ENCODE measurements at regions not wholly inside any gene's neighbourhood (a gene's known extent, or its start where the extent isn't known, plus 50 kb on each side); places are given as distances from the start of the nearest gene placed in this dataset.

GRCh38 chr7:41779918-41780317 lies 77.0 kb upstream of the INHBA start:
- no peaks in the 10 kb centered on the region for H3K27me3 ChIP-seq (ENCODE audit: control insufficient read depth in 2 of 2, insufficient read depth in 2 of 2, low read length in 2 of 2)
- no CpG with 5 or more reads among the region's 2 CpGs for WGBS (ENCODE audit: insufficient coverage)
- H3K36me3 ChIP-seq (replicated peaks in 1 of 2; ENCODE audit: control insufficient read depth in 1 of 2, insufficient read depth in 2 of 2, low read length in 2 of 2): no peaks in the 10 kb centered on the region
- H3K4me2 ChIP-seq (replicated peaks; ENCODE audit: extremely low read depth, low read length, poor library complexity, severe bottlenecking): peak overlapping the region; percentile 50
- Mint-ChIP-seq H3K27me3 (ENCODE audit: low read depth in 3 of 3) (peaks cover 0 to 3% (median 0%) of the 10 kb centered on the region in 3 donors), H3K4me1 (peaks cover 45% of the 10 kb centered on the region), H3K27ac (peak overlapping the region; percentile 92 to 98 (median 95)), H3K36me3 (peaks cover 3 to 4% of the 10 kb centered on the region in 2 donors), H3K4me3 (peak overlapping the region in 1 of 2 donors; percentile 51), H3K9me3 (peaks cover 0 to 6% (median 3%) of the 10 kb centered on the region in 7 donors)
- no peak overlapping the region for H2AFZ ChIP-seq (ENCODE audit: insufficient read depth, low read depth, low read length, poor library complexity, severe bottlenecking)
- peak overlapping the region in 1 of 3 experiments; percentile 35 for H3K4me3 ChIP-seq (replicated peaks in 1 of 3; ENCODE audit: low read depth in 2 of 3, low read length in 3 of 3)
- TF ChIP-seq CTCF (IDR thresholded peaks at IDR 0.05): no peak
- H3K27ac ChIP-seq (ENCODE audit: low read depth in 1 of 2, low read length in 2 of 2): peak overlapping the region; percentile 76 to 88
- H3K4me1 ChIP-seq (ENCODE audit: control insufficient read depth in 1 of 2, insufficient read depth in 2 of 2, low read length in 2 of 2): peaks cover 42 to 45% of the 10 kb centered on the region in 2 donors
- no peaks in the 10 kb centered on the region for H4K20me1 ChIP-seq (ENCODE audit: insufficient read depth, low read length)
- intact Hi-C loops (cut with micrococcal nuclease): loop anchor here (5.0 to 10.0 kb wide), 4 partner anchors 73 to 107 kb away; partner anchors contain the start of gene INHBA (in 1 of the 2)
- peak; percentile 68 to 88 (median 80) for DNase-seq
- no peak overlapping the region for H3K9ac ChIP-seq (ENCODE audit: insufficient read depth, low read length, poor library complexity, severe bottlenecking)
- no peaks in the 10 kb centered on the region for H3K79me2 ChIP-seq (ENCODE audit: insufficient read depth, low read length)
- no peaks in the 10 kb centered on the region for H3K9me3 ChIP-seq (replicated peaks in 1 of 2; ENCODE audit: control insufficient read depth in 1 of 2, insufficient read depth in 1 of 2, low read length in 2 of 2)

GRCh38 chr7:41777894-41778596 lies 75.2 kb upstream of the INHBA start:
- Mint-ChIP-seq H3K4me3 (no peak overlapping the region), H3K27me3 (ENCODE audit: low read depth in 3 of 3) (peaks cover 0 to 3% (median 0%) of the 10 kb centered on the region in 3 donors), H3K36me3 (peaks cover 3 to 6% of the 10 kb centered on the region in 2 donors), H3K4me1 (peaks cover 51% of the 10 kb centered on the region), H3K9me3 (peaks cover 0 to 3% (median 0%) of the 10 kb centered on the region in 7 donors), H3K27ac (peak overlapping the region; percentile 91 to 98 (median 95))
- H3K4me3 ChIP-seq (replicated peaks in 1 of 3; ENCODE audit: low read depth in 2 of 3, low read length in 3 of 3): peak overlapping the region in 1 of 3 experiments; percentile 13
- DNase-seq: peak; percentile 88 to 95 (median 89)
- intact Hi-C loops (cut with micrococcal nuclease): loop anchor here (1.0 to 5.0 kb wide), 4 partner anchors 71 to 109 kb away; no protein-coding TSS in a partner anchor
- H3K27ac ChIP-seq (ENCODE audit: low read depth in 1 of 2, low read length in 2 of 2): peak overlapping the region; percentile 84 to 88
- no peak overlapping the region for H3K9ac ChIP-seq (ENCODE audit: insufficient read depth, low read length, poor library complexity, severe bottlenecking)
- H3K36me3 ChIP-seq (replicated peaks in 1 of 2; ENCODE audit: control insufficient read depth in 1 of 2, insufficient read depth in 2 of 2, low read length in 2 of 2): no peaks in the 10 kb centered on the region
- H2AFZ ChIP-seq (ENCODE audit: insufficient read depth, low read depth, low read length, poor library complexity, severe bottlenecking): no peak overlapping the region
- H3K4me2 ChIP-seq (replicated peaks; ENCODE audit: extremely low read depth, low read length, poor library complexity, severe bottlenecking): peak overlapping the region; percentile 28
- H3K9me3 ChIP-seq (replicated peaks in 1 of 2; ENCODE audit: control insufficient read depth in 1 of 2, insufficient read depth in 1 of 2, low read length in 2 of 2): no peaks in the 10 kb centered on the region
- no CpG with 5 or more reads among the region's 5 CpGs for WGBS (ENCODE audit: insufficient coverage)
- H3K27me3 ChIP-seq (ENCODE audit: control insufficient read depth in 2 of 2, insufficient read depth in 2 of 2, low read length in 2 of 2): no peaks in the 10 kb centered on the region
- peaks cover 45% of the 10 kb centered on the region in 2 donors for H3K4me1 ChIP-seq (ENCODE audit: control insufficient read depth in 1 of 2, insufficient read depth in 2 of 2, low read length in 2 of 2)
- H3K79me2 ChIP-seq (ENCODE audit: insufficient read depth, low read length): no peaks in the 10 kb centered on the region
- TF ChIP-seq CTCF (IDR thresholded peaks at IDR 0.05): no peak
- H4K20me1 ChIP-seq (ENCODE audit: insufficient read depth, low read length): no peaks in the 10 kb centered on the region

Data from CD14-positive monocyte (primary cell).